Activated naive CD4-positive, alpha-beta T cell treated with anti-CD3 and anti-CD28 coated beads for 36 hours (primary cell): ENCODE measurements at regions not wholly inside any gene's neighbourhood (a gene's known extent, or its start where the extent isn't known, plus 50 kb on each side); places are given as distances from the start of the nearest gene placed in this dataset.

Experiments used
- CTCF ChIA-PET: fragments of 350-600 bp; sonication (Branson Sonifier 250); formaldehyde crosslinking; loops from one replicate; lab custom pipeline; 2021; ENCODE audit warnings: antibody characterized with exemption; lab: Charles Lee
- DNase-seq: peaks from one replicate; pipeline ENCODE4 v3.0.0-alpha.2; 2020
- H3K27ac Mint-ChIP-seq: one replicate; pipeline ENCODE4 v1.8.0; 2021; ENCODE audit warnings: mild to moderate bottlenecking, mixed read lengths
- H3K27me3 Mint-ChIP-seq: one replicate; pipeline ENCODE4 v1.8.0; 2021; ENCODE audit warnings: low read depth, mixed read lengths
- H3K36me3 Mint-ChIP-seq: one replicate; pipeline ENCODE4 v1.8.0; 2021; ENCODE audit warnings: low read depth, mixed read lengths
- H3K4me1 Mint-ChIP-seq: one replicate; pipeline ENCODE4 v1.8.0; 2021; ENCODE audit warnings: low read depth, mixed read lengths
- H3K4me3 Mint-ChIP-seq: one replicate; pipeline ENCODE4 v1.8.0; 2021; ENCODE audit warnings: mild to moderate bottlenecking, moderate library complexity, mixed read lengths
- H3K9me3 Mint-ChIP-seq: one replicate; pipeline ENCODE4 v1.8.0; 2021; ENCODE audit warnings: mixed read lengths
- intact Hi-C: fragments of 100-400 bp; cut with micrococcal nuclease; formaldehyde crosslinking; loops from one replicate; pipeline ENCODE4 v1.15.1; 2023

GRCh38 chr4:151600432-151600831 lies 160.4 kb downstream of the GATB start:
- CTCF ChIA-PET = no interaction called here
- H3K27ac Mint-ChIP-seq = no peak overlapping the region
- DNase-seq = no peak
- H3K27me3 Mint-ChIP-seq = no peaks in the 10 kb centered on the region
- H3K4me1 Mint-ChIP-seq = no peaks in the 10 kb centered on the region
- H3K9me3 Mint-ChIP-seq = no peaks in the 10 kb centered on the region
- no peaks in the 10 kb centered on the region for H3K36me3 Mint-ChIP-seq
- H3K4me3 Mint-ChIP-seq = no peak overlapping the region
- intact Hi-C loops = no loop called here

GRCh38 chr4:151603377-151603776 lies 157.4 kb downstream of the GATB start:
- intact Hi-C loops = no loop called here
- no peaks in the 10 kb centered on the region for H3K4me1 Mint-ChIP-seq
- H3K27me3 Mint-ChIP-seq = no peaks in the 10 kb centered on the region
- no peaks in the 10 kb centered on the region for H3K9me3 Mint-ChIP-seq
- H3K36me3 Mint-ChIP-seq = no peaks in the 10 kb centered on the region
- CTCF ChIA-PET = interaction anchor here (1.5 kb wide), 1 partner anchor 318 kb away, joined by 3 read pairs; no protein-coding TSS in a partner anchor
- no peak overlapping the region for H3K4me3 Mint-ChIP-seq
- H3K27ac Mint-ChIP-seq = no peak overlapping the region
- DNase-seq = no peak

GRCh38 chr4:151604238-151604637 lies 156.6 kb downstream of the GATB start:
- intact Hi-C loops = loop anchor here (1.0 to 2.0 kb wide), 4 partner anchors 195 to 487 kb away; partner anchors contain the start of genes FHIP1A and PRSS48
- DNase-seq = no peak
- CTCF ChIA-PET = interaction anchor here (0.6 to 1.7 kb wide), 4 partner anchors 16 to 1589 kb away, joined by 3 to 7 read pairs (median 3); no protein-coding TSS in a partner anchor

GRCh38 chr4:151605215-151605614 lies 155.6 kb downstream of the GATB start:
- DNase-seq = no peak
- intact Hi-C loops = loop anchor here (2.0 kb wide), 3 partner anchors 196 to 488 kb away; partner anchors contain the start of genes FHIP1A and PRSS48

More at GRCh38 chr4:151604238-151604637, 156.6 kb downstream of the GATB start:
- no peaks in the 10 kb centered on the region for H3K36me3 Mint-ChIP-seq
- no peaks in the 10 kb centered on the region for H3K9me3 Mint-ChIP-seq
- H3K4me3 Mint-ChIP-seq = no peak overlapping the region
- no peaks in the 10 kb centered on the region for H3K27me3 Mint-ChIP-seq
- H3K27ac Mint-ChIP-seq = no peak overlapping the region
- H3K4me1 Mint-ChIP-seq = no peaks in the 10 kb centered on the region

GRCh38 chr4:151606061-151606460 lies 154.7 kb downstream of the GATB start:
- Mint-ChIP-seq H3K27me3 (no peaks in the 10 kb centered on the region), H3K27ac (no peak overlapping the region), H3K36me3 (no peaks in the 10 kb centered on the region), H3K4me3 (no peak overlapping the region), H3K9me3 (no peaks in the 10 kb centered on the region), H3K4me1 (no peaks in the 10 kb centered on the region)
- intact Hi-C loops = no loop called here
- CTCF ChIA-PET = no interaction called here
- DNase-seq = no peak

More at GRCh38 chr4:151605215-151605614, 155.6 kb downstream of the GATB start:
- H3K4me3 Mint-ChIP-seq = no peak overlapping the region
- no peaks in the 10 kb centered on the region for H3K4me1 Mint-ChIP-seq
- H3K36me3 Mint-ChIP-seq = no peaks in the 10 kb centered on the region
- H3K27ac Mint-ChIP-seq = no peak overlapping the region
- H3K9me3 Mint-ChIP-seq = no peaks in the 10 kb centered on the region
- CTCF ChIA-PET = interaction anchor here (1.7 kb wide), 1 partner anchor 488 kb away, joined by 7 read pairs; no protein-coding TSS in a partner anchor
- no peaks in the 10 kb centered on the region for H3K27me3 Mint-ChIP-seq

- Mint-ChIP-seq H3K4me1 (no peaks in the 10 kb centered on the region), H3K27ac (no peak overlapping the region), H3K9me3 (no peaks in the 10 kb centered on the region), H3K27me3 (no peaks in the 10 kb centered on the region), H3K36me3 (no peaks in the 10 kb centered on the region), H3K4me3 (no peak overlapping the region)
- intact Hi-C loops = no loop called here
- CTCF ChIA-PET = interaction anchor here (0.6 to 0.7 kb wide), 2 partner anchors 9 to 16 kb away, joined by 3 read pairs; no protein-coding TSS in a partner anchor
- no peak for DNase-seq
These were observed 150.6 kb downstream of the GATB start for GRCh38 chr4:151610229-151610628.

GRCh38 chr4:151611960-151612359 lies 148.8 kb downstream of the GATB start:
- Mint-ChIP-seq H3K27me3 (no peaks in the 10 kb centered on the region), H3K4me3 (no peak overlapping the region), H3K27ac (no peak overlapping the region), H3K9me3 (no peaks in the 10 kb centered on the region), H3K4me1 (no peaks in the 10 kb centered on the region), H3K36me3 (no peaks in the 10 kb centered on the region)
- intact Hi-C loops = no loop called here
- CTCF ChIA-PET = interaction anchor here (1.2 kb wide), 1 partner anchor 80 kb away, joined by 3 read pairs; no protein-coding TSS in a partner anchor
- no peak for DNase-seq

GRCh38 chr4:151613290-151613689 lies 147.5 kb downstream of the GATB start:
- CTCF ChIA-PET = interaction anchor here (0.5 to 0.7 kb wide), 2 partner anchors 251 to 1243 kb away, joined by 3 read pairs; no protein-coding TSS in a partner anchor
- intact Hi-C loops = no loop called here
- no peak overlapping the region for H3K27ac Mint-ChIP-seq

GRCh38 chr4:151614561-151614960 lies 146.2 kb downstream of the GATB start:
- H3K4me3 Mint-ChIP-seq = no peak overlapping the region
- H3K4me1 Mint-ChIP-seq = no peaks in the 10 kb centered on the region
- no peaks in the 10 kb centered on the region for H3K36me3 Mint-ChIP-seq
- intact Hi-C loops = no loop called here
- H3K27me3 Mint-ChIP-seq = no peaks in the 10 kb centered on the region
- no peaks in the 10 kb centered on the region for H3K9me3 Mint-ChIP-seq
- H3K27ac Mint-ChIP-seq = no peak overlapping the region
- DNase-seq = no peak
- CTCF ChIA-PET = interaction anchor here (0.6 kb wide), 1 partner anchor 50 kb away, joined by 3 read pairs; no protein-coding TSS in a partner anchor

More at GRCh38 chr4:151613290-151613689, 147.5 kb downstream of the GATB start:
- no peak overlapping the region for H3K4me3 Mint-ChIP-seq
- no peaks in the 10 kb centered on the region for H3K36me3 Mint-ChIP-seq
- H3K9me3 Mint-ChIP-seq = no peaks in the 10 kb centered on the region
- no peaks in the 10 kb centered on the region for H3K27me3 Mint-ChIP-seq
- no peak for DNase-seq
- no peaks in the 10 kb centered on the region for H3K4me1 Mint-ChIP-seq

- H3K4me3 Mint-ChIP-seq = no peak overlapping the region
- CTCF ChIA-PET = no interaction called here
- H3K27me3 Mint-ChIP-seq = no peaks in the 10 kb centered on the region
- DNase-seq = no peak
- no peaks in the 10 kb centered on the region for H3K4me1 Mint-ChIP-seq
- intact Hi-C loops = no loop called here
- H3K9me3 Mint-ChIP-seq = no peaks in the 10 kb centered on the region
- H3K27ac Mint-ChIP-seq = no peak overlapping the region
- no peaks in the 10 kb centered on the region for H3K36me3 Mint-ChIP-seq
These were observed 141.9 kb downstream of the GATB start for GRCh38 chr4:151618858-151619257.

GRCh38 chr4:151620066-151620465 lies 140.7 kb downstream of the GATB start:
- no peak overlapping the region for H3K27ac Mint-ChIP-seq
- no peak overlapping the region for H3K4me3 Mint-ChIP-seq
- no peak for DNase-seq
- intact Hi-C loops = no loop called here
- no peaks in the 10 kb centered on the region for H3K36me3 Mint-ChIP-seq
- CTCF ChIA-PET = interaction anchor here (0.6 kb wide), 1 partner anchor 293 kb away, joined by 3 read pairs; no protein-coding TSS in a partner anchor
- no peaks in the 10 kb centered on the region for H3K4me1 Mint-ChIP-seq
- no peaks in the 10 kb centered on the region for H3K9me3 Mint-ChIP-seq
- H3K27me3 Mint-ChIP-seq = no peaks in the 10 kb centered on the region
